Activated naive CD4-positive, alpha-beta T cell treated with anti-CD3 and anti-CD28 coated beads, Interleukin-2, amount 50 U/mL, for 72 hours (primary cell): ENCODE measurements at regions not wholly inside any gene's neighbourhood (a gene's known extent, or its start where the extent isn't known, plus 50 kb on each side); places are given as distances from the start of the nearest gene placed in this dataset.
"Not testable (repeated sequence)": the region's sequence is repeated elsewhere in the genome, so short reads cannot be mapped to it uniquely, and the experiment has no call there.

Source experiments
- ATAC-seq, 2 donors: fragments of 150-1000 bp; cut with Tn5 transposase; 2 replicates each; pipeline ENCODE4 v1.10.0; 2021; ENCODE audit warnings: mild to moderate bottlenecking in 2 of 2, moderate library complexity in 2 of 2
- DNase-seq, 2 donors: peaks; one replicate each; pipeline ENCODE4 v3.0.0; 2021 to 2022; ENCODE audit warnings: low spot score in 2 of 2
- H3K27ac Mint-ChIP-seq, 2 donors: one replicate each; pipeline ENCODE4 v1.8.0; 2022; ENCODE audit warnings: mild to moderate bottlenecking in 2 of 2, mixed read lengths in 2 of 2
- H3K36me3 Mint-ChIP-seq, 2 donors: one replicate each; pipeline ENCODE4 v1.8.0; 2022; ENCODE audit warnings: mixed read lengths in 2 of 2
- H3K9me3 Mint-ChIP-seq, 2 donors: one replicate each; pipeline ENCODE4 v1.8.0; 2022; ENCODE audit warnings: mixed read lengths in 2 of 2

DNA sequence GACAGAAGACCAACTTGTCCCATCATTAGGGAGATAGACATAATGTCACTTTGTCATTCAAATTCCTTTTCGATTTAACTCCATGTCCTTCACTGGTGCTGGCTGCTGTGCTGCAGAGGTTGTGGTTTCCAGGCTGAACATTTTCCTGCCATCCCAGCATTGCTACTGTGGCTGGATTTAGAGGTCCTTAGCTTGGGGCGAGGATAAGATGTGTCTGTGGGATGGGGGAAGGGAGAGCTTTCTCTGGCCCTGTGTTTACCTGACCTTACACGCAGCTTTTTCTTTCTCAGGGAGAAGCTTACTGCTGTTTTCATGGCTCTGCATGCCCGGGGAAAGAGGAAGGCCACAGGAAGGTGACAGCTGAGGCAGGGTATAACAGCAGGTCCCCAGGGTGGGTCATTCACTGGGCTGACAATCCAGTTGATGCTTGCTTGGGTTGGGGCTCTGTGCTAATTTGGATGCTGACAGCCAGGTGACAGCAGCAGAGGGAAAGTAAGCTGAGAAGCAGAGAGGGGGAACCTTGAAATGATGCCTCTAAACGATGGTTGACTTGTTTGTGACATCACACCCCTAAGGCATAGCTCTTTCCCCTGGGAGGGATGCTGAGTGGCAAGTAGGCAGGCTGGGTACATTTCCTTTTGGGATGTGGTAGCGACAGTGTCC, 326.9 kb upstream of the CTNNB1 start:
- DNase-seq (no peak), ATAC-seq (no peak)
- no peaks in the 10 kb centered on the region for H3K9me3 Mint-ChIP-seq
- no peaks in the 10 kb centered on the region for H3K36me3 Mint-ChIP-seq
- no peak overlapping the region for H3K27ac Mint-ChIP-seq

DNA sequence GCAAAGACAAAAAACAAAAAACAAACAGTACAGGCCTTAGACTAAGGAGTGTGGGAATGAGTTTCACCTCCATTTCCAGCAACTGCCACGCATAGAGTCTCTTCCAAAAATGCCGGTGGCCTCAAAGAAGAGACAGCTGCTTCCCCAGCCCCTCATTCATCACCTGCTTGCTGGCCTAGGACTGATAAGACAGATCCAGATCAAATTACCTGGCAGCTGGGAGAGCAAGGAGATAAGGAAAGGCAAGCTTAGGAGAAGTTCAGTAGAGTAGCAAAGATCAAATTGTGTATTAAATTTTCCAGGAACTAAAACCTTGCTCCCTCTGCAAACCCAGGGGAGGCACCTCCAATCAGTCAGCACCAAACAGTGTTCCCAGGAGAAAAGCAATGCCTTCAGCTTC, 325.8 kb upstream of the CTNNB1 start:
- Mint-ChIP-seq H3K36me3 (no peaks in the 10 kb centered on the region), H3K27ac (no peak overlapping the region), H3K9me3 (no peaks in the 10 kb centered on the region)
- ATAC-seq (no peak), DNase-seq (no peak)

DNA sequence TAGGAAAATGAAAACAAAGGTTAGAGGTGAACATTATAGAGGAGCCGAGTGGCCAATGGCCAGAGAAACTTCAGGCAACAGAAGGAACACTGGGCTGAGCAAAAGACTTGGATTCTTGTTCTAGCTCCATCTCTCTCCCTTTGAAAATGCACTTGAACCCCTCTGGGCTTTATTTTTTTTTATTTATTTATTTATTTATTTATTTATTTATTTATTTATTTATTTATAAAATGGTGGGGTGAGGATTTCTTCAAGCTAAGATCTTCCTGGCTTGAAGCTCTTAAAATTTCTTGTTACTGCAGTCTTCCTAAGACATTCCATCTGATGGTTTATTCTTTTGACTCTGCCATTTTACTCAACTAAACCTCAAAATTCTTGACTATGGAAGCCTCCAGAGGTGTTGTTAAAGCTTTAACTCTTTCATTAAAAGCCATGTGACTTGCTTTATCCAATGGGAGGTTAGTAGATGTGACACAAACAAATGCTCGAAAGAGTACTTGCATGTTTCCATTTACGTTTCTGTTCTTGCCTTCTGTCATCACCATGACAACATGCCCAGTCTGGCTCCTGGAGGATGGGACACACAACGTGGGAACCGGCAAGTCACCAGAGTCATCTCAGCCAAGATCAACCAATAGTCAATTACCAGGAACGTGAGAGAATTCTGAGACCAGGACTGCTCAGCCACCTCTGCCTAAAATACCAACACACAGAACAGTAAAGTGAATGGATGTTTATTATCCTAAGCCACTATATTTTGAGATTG, 325.2 kb upstream of the CTNNB1 start:
- Mint-ChIP-seq H3K27ac (no peak overlapping the region), H3K36me3 (no peaks in the 10 kb centered on the region)
- no peak for ATAC-seq

DNA sequence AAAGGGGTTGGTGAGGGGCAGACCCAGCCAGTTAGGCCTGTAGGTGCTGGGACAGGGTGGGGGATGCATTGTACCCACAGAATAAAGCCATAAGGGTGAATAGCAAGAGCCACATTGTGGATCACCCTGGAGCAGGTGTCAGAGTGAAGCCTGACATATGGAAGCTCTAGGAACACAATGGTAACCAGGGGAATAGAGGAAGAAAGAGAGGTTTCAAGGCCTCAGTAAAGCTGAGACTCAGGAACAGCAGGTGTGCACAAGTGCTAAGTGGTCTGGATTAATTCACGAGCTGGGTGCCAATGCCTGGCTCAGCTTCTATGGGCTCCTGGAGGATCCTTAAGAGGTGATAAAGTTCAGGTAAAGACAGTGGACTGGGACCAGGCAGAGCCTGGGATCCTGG, 323.7 kb upstream of the CTNNB1 start:
- Mint-ChIP-seq H3K9me3 (no peaks in the 10 kb centered on the region), H3K27ac (no peak overlapping the region)

More for the DNA sequence above, 325.2 kb upstream of the CTNNB1 start:
- H3K9me3 Mint-ChIP-seq, result no peaks in the 10 kb centered on the region
- no peak for DNase-seq

DNA sequence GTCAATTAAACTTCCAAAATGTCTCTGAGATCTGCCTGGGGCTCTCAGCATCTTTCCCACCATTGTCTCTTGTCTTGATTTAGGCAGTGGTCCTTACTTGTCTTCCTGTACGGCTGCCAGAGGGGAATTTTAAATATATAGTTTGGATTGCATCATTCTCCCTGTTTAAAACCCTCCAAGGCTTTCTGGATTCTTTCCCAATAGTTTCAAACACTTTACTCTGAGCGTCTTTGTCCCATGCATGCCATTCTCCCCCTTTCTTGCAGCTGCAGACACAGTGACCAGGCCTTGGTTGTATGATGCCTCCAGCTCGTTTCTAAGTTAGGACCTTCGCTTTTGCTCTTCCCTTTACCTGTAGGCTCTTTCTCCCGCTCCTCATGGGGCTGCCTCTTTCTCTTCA, 323.3 kb upstream of the CTNNB1 start:
- DNase-seq (no peak), ATAC-seq (no peak)
- Mint-ChIP-seq H3K36me3 (no peaks in the 10 kb centered on the region), H3K9me3 (no peaks in the 10 kb centered on the region), H3K27ac (peak overlapping the region in 1 of 2 donors; percentile 44)

More for the DNA sequence above, 323.7 kb upstream of the CTNNB1 start:
- DNase-seq, result no peak
- no peaks in the 10 kb centered on the region for H3K36me3 Mint-ChIP-seq
- ATAC-seq, result no peak

DNA sequence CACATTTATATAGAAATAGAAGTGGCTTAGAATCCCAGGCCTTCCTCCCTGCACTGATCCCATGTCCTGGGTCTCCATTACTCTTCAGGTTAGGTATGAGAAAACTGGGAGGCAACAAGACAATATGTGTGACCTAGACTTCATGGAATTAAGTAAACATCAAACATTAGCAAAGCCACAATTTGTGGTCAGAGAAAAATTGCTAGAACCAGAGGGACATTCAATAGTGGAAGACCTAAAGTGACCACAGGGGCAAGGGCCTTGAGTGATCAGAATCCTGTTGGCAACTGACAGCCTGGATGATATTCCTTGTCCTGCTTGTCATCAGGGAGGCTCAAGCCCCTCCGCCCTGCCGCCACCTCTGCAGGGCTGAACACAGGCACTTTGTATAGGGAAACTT, 322.8 kb upstream of the CTNNB1 start:
- ATAC-seq (no peak), DNase-seq (no peak)
- H3K9me3 Mint-ChIP-seq, result no peaks in the 10 kb centered on the region
- no peaks in the 10 kb centered on the region for H3K36me3 Mint-ChIP-seq
- H3K27ac Mint-ChIP-seq, result no peak overlapping the region

DNA sequence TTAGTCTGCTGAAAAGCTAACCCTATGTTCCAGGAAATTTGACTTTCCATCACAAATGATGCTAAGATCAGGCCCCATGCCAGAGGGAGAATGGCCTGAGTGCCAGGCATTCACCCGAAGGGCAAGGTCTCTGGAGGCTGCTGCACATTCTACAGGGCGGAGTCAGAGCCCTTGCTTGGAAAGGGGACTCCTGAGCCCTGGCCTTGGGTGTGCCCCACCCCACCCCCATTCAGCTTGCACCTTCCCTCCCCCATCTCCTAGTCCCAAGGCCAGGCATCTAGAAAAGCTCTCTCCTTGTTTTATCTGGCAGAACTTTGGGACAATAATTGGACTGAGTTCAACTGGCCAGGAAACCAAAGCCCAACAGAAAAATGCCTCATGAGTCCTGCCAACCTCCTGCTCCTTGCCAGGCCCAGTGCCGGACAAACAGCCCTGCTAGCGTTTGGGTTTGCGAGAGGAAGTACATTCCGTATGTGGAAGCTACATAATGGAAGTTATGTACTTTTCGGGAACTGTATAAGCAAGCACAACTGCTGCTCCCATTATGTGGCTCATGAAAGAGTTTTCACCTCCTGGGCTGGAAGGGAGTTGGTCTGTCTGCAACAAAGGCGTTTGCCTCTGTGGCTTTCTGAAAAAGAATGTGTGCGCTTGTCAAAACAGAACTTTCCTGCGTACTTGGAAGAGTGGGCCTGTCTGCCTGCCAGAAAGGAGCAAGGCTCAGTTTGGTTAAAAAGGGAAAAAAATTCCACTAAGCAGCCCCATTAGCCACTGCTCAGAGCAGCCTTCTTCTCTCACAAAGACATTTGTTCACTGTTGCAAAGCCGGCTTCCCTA, 321.5 kb upstream of the CTNNB1 start:
- Mint-ChIP-seq H3K9me3 (no peaks in the 10 kb centered on the region), H3K27ac (no peak overlapping the region), H3K36me3 (no peaks in the 10 kb centered on the region)
- DNase-seq (no peak), ATAC-seq (no peak)

DNA sequence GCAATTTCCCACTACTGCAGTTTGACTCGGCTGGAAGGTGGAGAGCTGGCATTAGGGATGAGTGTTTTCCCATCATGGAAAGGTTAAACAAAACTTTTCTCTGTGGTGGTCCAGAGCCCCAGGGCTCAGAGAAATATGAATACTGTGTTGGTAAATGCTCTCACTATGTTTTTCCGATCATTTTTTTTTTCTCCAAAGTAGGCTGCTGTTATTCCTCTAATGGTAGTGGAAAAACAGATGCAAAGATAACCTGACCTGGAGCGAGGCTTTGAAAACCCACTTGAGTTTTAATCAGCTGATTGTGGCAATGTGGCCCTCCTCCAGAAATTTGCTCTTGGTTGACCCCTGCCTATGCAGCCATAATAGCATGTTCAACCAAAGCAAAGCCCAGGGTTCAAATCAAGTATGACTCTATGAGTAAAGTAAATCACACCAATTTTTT, 320.8 kb upstream of the CTNNB1 start:
- ATAC-seq, result no peak
- no peaks in the 10 kb centered on the region for H3K36me3 Mint-ChIP-seq
- no peak for DNase-seq
- no peaks in the 10 kb centered on the region for H3K9me3 Mint-ChIP-seq
- H3K27ac Mint-ChIP-seq, result no peak overlapping the region

DNA sequence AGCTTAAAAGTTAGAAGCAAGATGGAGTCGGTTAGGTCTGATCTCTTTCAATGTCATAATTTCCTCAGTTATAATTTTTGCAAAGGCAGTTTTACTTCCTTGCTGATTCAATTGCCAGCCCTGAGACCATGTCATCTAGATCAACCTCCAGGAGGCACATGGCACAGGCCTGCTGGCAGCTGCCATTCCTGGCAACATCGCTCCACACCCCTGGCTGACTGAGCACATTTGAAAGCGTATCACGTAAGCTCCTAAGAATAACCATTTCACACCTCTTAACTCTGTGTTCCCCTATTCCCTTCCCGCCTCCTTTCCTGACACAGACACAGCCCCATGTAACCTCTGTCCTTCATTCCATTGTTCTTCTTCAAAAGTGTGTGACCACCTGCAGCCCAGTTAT, 313.9 kb upstream of the CTNNB1 start:
- H3K9me3 Mint-ChIP-seq, result no peaks in the 10 kb centered on the region
- ATAC-seq (no peak), DNase-seq (no peak)
- H3K27ac Mint-ChIP-seq, result no peak overlapping the region
- H3K36me3 Mint-ChIP-seq, result no peaks in the 10 kb centered on the region

DNA sequence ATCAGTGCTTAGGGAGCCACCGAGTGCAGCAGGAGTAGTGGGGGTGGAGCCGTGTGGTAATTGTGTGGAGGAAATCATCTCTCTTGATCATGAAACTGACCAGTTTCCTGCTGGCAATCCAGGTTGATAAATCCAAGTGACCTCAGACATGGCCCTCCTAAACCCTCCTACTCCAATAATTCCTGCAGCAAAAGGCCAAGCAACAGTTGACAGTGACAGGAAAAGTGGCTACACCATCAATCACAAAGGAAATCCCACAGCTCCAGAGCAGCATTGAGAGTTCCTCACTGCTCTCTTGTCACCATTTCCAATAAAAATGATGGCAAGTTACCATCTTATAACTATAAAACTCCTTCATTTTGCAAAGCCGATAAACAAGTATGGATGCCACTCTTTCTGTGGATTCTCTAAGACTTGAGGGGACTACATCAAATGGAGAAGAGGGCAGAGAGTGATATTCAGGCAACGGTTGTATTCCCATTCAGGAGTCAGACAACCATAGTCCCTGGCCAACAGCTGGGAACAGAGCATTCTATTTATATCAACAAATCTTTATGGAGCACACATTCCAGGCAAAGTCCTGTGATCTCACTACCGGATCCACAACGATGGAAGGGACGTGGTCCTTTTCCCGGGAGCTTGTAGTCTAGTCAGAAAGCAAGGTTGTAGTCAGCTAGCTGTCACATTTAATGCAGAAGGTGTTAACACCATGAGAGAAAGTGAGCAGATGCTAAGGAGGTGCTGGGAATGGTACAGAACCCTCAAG, 312.5 kb upstream of the CTNNB1 start:
- DNase-seq (no peak), ATAC-seq (no peak)
- Mint-ChIP-seq H3K36me3 (no peaks in the 10 kb centered on the region), H3K27ac (no peak overlapping the region), H3K9me3 (no peaks in the 10 kb centered on the region)

DNA sequence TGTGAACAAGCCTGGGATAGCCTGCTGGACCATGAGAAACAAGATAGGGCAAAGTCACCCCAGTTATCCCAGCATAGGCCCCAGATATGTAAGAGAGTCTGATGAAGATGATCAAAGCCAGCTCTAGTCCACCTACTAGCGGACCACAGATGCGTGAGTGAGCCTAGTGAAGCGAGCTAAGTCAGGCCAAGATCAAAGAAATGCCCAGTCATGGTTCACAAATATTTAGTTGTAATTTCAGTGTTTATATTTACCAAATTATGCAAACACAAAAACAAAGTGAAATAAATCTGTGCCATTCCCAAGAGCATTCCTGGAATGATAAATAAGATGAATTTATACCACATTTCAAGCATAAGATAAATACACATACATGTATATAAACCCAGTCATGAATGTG, 308.1 kb upstream of the CTNNB1 start:
- Mint-ChIP-seq H3K36me3 (no peaks in the 10 kb centered on the region), H3K9me3 (no peaks in the 10 kb centered on the region), H3K27ac (no peak overlapping the region)
- ATAC-seq, result no peak
- DNase-seq, result no peak

DNA sequence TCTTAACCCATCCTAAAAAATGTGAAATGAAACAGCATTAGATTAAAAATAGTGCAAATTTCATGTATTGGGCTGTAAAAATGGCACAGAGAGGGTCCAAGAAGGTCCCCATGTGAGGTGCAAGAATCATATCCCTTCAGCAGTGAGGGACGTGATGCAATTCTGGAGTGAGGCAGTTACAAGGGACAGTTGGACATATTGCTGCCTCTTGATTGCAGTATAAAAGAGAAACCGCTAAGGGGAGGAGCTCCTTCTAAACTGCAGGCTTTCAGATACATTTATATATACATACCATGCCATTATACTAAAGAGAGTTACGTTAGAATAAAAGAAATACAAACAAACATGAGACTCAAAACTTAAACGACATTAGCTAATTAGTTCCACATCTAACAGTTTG, 304.2 kb upstream of the CTNNB1 start:
- DNase-seq, result no peak
- ATAC-seq, result no peak
- Mint-ChIP-seq H3K9me3 (no peaks in the 10 kb centered on the region), H3K36me3 (no peaks in the 10 kb centered on the region), H3K27ac (no peak overlapping the region)

DNA sequence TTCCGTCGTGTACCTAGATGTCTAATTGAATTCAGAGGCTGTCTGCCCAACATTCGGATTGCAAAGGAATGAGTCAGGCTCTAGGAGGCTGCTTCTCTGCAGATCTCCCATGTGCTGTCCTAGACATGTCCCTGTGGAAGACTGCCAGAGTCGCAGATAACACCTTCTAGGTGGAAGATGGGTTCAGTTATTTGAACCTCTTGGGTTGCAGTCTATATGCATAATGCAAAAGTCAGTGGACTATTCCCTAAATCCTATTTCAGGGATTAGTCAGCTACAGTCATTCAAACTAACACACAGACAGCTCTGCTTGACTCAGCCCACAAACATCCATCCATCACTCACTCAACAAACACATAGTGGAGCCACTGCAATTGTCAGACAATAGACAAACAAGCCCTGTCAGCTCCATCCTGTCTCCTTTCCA, 300.0 kb upstream of the CTNNB1 start:
- H3K27ac Mint-ChIP-seq, result no peak overlapping the region
- H3K9me3 Mint-ChIP-seq, result no peaks in the 10 kb centered on the region
- no peaks in the 10 kb centered on the region for H3K36me3 Mint-ChIP-seq
- ATAC-seq, result no peak
- DNase-seq, result no peak

DNA sequence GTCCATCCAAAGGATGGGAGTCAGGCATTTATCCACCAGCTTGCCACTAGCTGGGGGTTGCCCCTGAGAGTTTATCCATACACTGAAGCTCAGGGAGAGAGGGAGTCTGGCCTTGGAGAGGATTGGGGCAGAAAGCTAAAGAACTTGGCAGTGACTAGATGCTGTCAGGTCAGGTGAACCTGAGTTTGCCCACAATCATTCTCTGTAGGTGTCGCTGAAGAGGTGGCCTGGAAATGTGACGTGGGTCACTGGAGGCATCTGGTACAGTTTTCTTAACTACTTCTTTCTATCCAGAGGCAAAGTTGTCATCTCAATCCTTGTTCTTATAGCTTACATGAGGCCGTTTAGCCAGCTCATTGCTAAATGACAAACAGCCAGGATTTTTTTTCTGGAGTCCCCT, 298.0 kb upstream of the CTNNB1 start:
- H3K9me3 Mint-ChIP-seq, result peaks cover 0 to 4% of the 10 kb centered on the region in 2 donors
- DNase-seq (no peak), ATAC-seq (no peak)
- H3K36me3 Mint-ChIP-seq, result peaks cover 0 to 6% of the 10 kb centered on the region in 2 donors
- no peak overlapping the region for H3K27ac Mint-ChIP-seq

DNA sequence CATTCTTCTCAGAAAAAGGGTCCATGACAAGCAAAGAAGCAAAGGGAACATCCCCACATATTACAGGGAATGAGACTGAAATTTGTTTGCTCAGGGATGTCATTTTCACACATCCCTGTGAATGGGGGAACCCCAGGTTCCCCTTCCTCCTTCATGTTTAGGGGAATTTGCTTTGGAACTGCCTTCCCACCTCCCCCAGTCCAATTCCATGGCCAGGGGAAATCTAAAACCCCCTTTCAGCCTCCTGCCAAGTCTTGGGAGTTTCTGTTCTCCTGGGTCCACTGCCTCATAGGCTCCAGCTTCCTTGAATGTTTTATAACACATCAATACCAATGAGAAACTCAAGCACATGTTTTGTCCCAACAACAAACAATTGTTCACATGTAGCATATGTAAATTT, 297.5 kb upstream of the CTNNB1 start:
- Mint-ChIP-seq H3K9me3 (peaks cover 0 to 4% of the 10 kb centered on the region in 2 donors), H3K36me3 (peaks cover 0 to 6% of the 10 kb centered on the region in 2 donors)

DNA sequence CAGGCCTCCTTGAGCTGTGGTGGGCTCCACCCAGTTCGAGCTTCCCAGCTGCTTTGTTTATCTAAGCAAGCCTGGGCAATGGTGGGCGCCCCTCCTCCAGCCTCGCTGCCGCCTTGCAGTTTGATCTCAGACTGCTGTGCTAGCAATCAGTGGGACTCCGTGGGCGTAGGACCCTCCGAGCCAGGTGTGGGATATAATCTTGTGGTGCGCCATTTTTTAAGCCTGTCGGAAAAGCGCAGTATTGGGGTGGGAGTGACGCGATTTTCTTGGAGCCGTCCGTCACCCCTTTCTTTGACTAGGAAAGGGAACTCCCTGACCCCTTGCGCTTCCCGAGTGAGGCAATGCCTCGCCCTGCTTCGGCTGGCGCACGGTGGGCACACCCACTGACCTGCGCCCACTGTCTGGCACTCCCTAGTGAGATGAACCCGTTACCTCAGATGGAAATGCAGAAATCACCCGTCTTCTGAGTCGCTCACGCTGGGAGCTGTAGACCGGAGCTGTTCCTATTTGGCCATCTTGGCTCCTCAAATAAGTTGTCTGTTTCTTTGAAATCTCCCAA, 291.3 kb upstream of the CTNNB1 start:
- not testable (repeated sequence) for H3K27ac Mint-ChIP-seq, ATAC-seq, DNase-seq, H3K36me3 Mint-ChIP-seq, H3K9me3 Mint-ChIP-seq

More for the DNA sequence above, 297.5 kb upstream of the CTNNB1 start:
- no peak overlapping the region for H3K27ac Mint-ChIP-seq
- DNase-seq (no peak), ATAC-seq (no peak)
